Activated CD8-positive, alpha-beta memory T cell treated with anti-CD3 and anti-CD28 coated beads, Interleukin-2, amount 50 U/mL, for 4 hours (primary cell): ENCODE measurements at regions not wholly inside any gene's neighbourhood (a gene's known extent, or its start where the extent isn't known, plus 50 kb on each side); places are given as distances from the start of the nearest gene placed in this dataset.
"Not testable (repeated sequence)": the region's sequence is repeated elsewhere in the genome, so short reads cannot be mapped to it uniquely, and the experiment has no call there.

ENCODE experiments used
- DNase-seq: peaks from one replicate; pipeline ENCODE4 v3.0.0-alpha.2; 2020

DNA sequence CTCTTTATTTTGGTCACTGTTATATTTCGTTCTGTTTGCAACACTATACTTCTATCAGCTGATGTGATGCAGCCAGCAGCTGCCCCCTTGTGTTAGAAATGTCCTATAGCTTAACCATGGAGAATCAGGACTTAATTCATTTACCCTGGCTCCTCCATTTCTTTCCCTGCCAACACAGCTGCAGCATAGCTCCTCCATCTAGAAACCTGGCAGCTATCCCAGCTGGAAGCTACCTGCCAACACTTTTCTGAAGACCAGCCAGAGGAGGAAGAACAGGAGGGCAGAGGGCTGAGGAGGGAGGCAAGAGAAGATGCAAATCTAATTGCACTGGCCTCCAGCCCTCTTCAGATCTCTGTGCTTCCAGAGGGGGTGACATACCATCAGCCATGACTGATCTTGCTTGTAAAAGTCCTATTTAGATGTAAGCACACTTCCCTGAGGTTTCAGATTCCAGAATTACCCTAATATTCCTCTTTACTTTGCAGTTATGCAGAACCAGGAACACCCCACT is 156.8 kb upstream of the TMEM260 start:
- DNase-seq = no peak

DNA sequence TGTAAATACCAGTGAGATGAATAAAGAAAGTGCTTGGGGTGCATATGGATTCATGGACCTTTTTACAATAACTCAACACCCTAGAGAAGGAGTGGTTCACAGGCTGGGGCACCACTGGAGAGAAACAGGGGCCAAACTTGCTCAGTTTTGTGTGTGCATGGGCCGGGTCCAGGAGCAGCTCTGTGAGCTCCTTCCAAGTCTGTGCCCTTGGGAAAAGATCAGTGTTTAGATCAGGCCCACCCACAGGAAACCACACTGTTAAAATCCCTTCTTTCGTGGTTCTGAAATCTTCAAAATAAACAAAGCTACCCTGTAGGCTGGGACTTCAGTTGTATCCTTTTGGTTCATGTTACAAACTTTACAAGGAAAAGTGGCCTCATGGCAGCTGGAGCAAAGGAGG is 156.1 kb upstream of the TMEM260 start:
- no peak for DNase-seq

- DNase-seq = no peak
Observed at GRCh38 chr14:56431013-56431412, 148.6 kb upstream of the TMEM260 start.

- no peak for DNase-seq
Observed at GRCh38 chr14:56449670-56450213, 129.9 kb upstream of the TMEM260 start.

- DNase-seq = no peak
Observed at GRCh38 chr14:56452940-56453339, 126.7 kb upstream of the TMEM260 start.

DNA sequence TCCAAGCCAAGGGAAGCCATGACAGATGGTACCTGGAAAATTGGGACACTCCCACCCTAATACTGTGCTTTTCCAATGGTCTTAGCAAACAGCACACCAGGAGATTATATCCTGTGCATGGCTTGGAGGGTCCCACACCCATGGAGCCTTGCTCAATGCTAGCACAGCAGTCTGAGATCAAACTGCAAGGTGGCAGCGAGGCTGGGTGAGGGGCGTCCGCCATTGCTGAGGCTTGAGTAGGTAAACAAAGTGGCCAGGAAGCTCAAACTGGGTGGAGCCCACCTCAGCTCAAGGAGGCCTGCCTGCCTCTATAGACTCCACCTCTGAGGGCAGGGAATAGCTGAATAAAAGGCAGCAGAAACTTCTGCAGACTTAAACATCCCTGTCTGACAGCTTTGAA is 124.9 kb upstream of the TMEM260 start:
- DNase-seq = not testable (repeated sequence)

DNA sequence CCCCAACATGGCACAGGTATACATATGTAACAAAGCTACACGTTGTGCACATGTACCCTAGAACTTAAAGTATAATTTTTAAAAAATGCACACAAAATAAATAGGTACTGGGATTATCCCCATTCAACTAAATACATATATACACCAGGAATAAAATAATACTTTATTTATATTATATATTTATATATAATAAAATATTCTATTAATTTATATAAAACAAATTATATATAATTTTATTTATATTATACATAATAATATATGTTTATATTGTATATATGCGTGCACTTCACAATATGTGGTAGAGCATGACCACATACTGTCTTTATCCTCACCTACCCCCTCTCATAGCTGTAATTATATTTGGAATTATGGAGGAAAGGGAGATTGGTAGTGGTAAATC is 119.1 kb upstream of the TMEM260 start:
- DNase-seq = no peak

GRCh38 chr14:56461276-56462275 is 118.0 kb upstream of the TMEM260 start:
- DNase-seq = no peak

- DNase-seq = no peak
Observed at GRCh38 chr14:56463271-56463890, 116.2 kb upstream of the TMEM260 start.

DNA sequence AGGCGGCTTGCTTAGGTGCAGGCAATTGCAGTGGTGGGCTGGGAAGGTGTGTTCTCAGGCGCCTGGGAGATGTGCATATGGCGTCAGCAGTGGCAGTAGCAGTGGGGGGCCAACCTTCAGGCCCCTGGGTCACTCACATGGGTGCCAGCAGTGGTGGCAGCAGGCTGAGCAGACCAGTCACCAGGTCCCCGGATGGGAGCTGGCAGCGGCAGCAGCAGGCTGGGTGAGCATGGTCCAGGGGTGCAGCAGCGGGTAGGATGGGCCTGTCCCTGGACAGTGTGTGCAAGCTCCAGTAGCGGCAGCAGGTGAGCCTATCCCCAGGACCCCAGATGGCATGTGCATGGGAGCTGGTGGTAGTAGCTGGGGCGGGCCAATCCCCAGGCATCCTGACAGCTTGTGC is 108.5 kb upstream of the TMEM260 start:
- DNase-seq = no peak

DNA sequence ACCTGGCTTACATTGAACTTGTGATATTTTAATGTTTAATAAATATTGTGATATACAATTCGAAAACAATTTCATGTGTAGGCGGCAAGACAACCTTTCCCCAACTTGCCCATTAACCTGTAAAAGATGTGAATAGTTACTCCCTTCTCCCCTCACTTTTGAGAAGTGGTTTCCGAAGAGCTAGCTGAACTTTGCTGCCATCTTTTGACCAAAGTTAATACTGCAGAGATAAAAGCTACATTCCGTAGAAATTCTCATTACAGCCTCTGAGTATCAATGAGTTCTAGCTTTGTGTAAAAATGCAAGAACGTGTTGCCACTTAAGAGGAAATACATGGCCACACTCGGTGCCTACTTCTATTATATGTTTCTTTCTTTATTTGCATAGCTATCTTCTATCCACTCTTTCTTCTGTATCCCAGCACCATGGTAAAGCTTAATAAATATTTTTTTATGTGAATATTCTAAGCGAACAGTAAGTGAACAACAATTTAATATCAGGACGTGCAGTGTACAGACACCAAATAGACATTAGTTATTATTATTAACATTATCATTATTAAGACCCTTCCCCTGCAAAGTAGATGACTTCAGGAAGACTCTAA is 105.1 kb upstream of the TMEM260 start:
- DNase-seq = no peak

DNA sequence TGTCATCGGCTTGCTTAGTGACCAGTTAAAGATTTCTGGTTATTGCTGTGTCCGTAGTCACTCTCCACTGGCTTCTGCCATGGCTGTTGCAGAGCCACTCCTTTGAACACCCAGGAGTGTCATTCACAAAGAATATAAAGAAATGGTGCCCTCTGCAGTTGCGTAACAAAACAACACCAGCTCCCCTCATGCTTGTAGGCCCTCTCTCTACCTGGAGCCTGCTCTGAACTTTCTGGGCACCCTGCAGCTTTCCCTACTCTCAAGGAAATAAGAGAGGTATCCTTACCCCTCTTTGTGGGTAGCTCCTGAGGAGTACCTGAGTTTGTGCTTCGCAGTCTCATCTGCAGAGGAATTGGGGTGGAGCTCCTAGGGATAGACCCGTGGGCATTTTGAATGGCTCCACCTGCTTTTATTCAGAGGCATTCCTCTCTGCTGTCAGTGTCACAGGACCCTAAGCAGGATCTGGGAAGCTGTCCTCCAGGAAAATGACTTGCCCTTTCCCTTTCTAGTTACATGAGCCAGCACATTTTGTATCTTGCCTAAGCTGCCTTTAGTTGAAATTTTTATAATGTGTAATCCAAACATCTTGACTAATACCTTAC is 97.2 kb upstream of the TMEM260 start:
- no peak for DNase-seq

- no peak for DNase-seq
Observed at GRCh38 chr14:56487090-56487667, 92.4 kb upstream of the TMEM260 start.

DNA sequence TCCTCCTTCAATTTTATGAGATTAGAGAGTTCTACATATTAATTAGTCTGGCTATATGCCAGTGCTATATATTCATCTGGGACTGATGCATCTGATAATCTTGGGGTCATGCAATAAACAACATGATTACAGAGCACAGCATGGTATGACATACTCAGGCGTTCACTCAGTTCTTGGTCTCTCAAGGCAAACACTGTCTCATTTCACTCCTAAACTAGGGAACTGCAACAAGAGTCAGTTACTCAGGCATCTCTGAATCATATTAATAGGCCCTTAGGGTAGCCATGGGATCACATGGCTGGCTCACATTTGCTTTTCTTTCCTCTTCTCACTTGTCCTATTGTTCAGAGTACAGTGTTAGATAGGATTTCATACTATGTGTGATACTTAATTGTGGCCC is 91.8 kb upstream of the TMEM260 start:
- DNase-seq = no peak

DNA sequence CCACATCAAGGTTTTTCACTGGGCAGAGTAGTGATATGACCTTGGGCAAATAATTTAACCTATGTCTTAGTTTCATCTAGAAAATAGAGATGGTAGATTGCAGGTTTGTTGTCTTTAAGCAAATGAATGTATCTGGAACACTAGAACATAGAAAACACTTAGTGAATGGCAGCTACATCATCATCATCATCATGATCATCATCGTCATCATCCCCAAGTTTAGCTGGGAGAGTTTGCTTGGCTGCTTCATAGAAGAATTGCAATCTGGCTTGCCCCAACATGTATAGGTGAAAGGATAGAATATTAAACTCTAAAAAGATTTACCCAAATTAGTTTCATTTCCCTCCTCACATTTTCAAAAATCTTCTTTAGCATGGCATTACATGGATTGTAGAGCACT is 91.3 kb upstream of the TMEM260 start:
- DNase-seq = no peak

- DNase-seq = no peak
Observed at GRCh38 chr14:56490379-56490778, 89.2 kb upstream of the TMEM260 start.

GRCh38 chr14:56491299-56492285 is 88.0 kb upstream of the TMEM260 start:
- peak; percentile 21 for DNase-seq

DNA sequence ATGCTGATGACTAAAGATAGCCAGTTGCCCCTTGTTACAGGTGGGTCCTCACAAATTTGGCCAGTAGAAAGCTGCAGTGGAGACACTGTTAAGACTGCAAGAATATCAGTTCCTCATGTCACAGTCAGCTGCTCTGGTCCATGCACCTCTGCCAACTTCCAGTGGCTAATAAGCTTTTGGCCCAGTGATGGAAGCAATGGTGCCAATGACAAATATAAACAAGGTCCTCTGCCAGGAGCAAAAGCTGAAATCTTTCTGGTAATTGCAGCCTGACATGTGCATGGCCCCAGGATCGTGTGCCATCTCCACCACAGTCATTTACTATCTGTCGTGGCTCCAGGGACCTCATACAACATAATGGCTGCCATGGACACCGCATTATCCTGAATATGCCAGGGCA is 85.4 kb upstream of the TMEM260 start:
- DNase-seq = no peak

GRCh38 chr14:56498112-56498511 is 81.5 kb upstream of the TMEM260 start:
- no peak for DNase-seq

- DNase-seq = no peak
Observed at GRCh38 chr14:56501909-56502530, 77.6 kb upstream of the TMEM260 start.

DNA sequence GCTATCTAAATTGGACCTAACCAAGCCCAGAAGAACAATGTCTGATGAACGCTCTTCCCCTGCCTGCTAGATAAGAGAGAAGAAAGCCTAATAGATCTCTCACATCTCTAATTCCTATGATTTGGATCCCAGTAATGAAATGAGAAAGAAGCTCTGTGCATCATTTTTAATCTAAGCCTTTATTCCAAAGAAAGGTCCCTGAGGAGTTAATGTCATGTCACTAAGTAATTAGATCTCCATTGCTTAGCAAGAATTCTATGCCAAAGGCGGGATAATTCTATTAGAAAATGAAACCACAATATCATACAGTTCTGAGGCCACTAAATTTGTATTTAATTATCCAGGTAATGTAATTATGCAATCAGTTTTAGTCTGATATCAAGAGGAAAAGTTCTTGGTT is 74.2 kb upstream of the TMEM260 start:
- no peak for DNase-seq
